GM18858 (cell line): ENCODE measurements at regions not wholly inside any gene's neighbourhood (a gene's known extent, or its start where the extent isn't known, plus 50 kb on each side); places are given as distances from the start of the nearest gene placed in this dataset.

Experiments
- ATAC-seq: cut with Tn5 transposase; IDR thresholded peaks from one replicate; pipeline ENCODE4 v1.9.1; 2021; ENCODE audit not compliant: unreplicated experiment

DNA sequence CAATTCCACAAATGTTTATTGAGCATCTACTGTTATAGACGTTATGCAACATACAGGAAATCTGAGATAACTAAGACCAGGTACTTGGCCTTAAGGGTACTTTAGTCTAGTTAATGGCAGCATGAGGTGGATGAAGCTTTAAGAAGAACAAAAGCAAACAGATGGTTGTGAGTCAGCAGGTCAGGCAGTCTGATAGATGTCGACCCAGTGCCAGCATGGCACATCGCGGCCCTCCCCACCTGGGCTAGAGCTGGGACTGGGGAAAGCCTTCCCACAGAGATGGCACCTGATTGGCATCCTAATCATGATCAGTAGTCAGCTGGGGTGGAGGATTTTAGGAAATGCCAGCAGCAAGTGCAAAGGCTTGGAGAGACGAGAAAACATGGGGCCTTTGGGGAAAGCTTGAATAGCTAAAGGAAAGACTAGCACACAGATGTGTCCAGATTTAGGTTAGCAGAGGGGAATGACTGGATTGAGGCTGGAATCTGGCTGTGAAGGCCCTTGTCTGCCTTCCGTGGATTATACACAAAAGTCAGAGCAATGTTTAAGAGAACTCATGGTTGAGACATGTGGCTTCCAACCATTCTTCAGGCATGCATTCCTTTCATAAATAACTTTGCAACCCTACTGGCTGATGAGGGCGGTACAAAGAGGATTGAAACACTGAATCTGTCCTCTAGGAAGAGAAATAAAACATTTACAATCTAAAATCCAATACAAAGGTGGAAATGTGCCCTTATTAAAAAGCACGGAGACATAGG lies 395.4 kb upstream of the WWC1 start:
- no peak for ATAC-seq

DNA sequence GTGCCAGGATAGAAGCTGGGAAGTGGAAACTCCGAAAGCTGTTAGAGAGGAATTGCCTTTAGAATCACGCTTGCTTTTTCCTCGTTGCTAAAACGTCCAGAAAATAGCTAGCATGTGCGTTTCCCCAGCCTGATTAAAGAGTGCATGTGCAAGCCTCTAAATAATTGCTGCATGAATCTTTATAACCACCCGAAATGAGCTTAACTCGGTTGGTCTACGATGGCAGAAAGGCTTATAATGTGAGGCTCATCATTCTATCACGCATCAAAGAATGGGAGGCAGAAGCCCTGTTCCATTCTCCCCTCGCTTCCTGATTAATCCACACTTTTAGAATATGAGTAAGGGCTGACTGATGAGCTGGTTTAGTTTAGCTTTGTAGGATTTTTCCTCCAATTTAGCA lies 394.6 kb upstream of the WWC1 start:
- ATAC-seq, result no peak

DNA sequence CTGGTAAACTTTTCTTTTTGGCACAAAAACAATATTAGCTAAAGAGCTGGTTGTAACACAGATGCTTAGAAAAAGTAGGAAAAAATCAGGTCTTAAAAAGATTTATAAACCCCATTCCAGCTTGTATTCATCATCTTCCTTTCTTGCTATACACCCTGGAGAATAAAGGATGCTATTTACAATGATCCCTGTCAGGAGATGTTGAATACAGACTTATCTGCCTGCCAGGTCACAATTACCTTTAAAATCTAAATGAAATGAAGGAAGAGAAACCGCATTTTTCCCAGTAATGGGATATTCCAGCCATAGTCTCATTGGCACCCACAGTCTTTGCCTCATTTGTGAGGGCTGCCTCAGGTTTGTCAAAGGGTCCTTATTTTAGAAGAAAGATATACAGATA lies 394.1 kb upstream of the WWC1 start:
- ATAC-seq, result no peak

DNA sequence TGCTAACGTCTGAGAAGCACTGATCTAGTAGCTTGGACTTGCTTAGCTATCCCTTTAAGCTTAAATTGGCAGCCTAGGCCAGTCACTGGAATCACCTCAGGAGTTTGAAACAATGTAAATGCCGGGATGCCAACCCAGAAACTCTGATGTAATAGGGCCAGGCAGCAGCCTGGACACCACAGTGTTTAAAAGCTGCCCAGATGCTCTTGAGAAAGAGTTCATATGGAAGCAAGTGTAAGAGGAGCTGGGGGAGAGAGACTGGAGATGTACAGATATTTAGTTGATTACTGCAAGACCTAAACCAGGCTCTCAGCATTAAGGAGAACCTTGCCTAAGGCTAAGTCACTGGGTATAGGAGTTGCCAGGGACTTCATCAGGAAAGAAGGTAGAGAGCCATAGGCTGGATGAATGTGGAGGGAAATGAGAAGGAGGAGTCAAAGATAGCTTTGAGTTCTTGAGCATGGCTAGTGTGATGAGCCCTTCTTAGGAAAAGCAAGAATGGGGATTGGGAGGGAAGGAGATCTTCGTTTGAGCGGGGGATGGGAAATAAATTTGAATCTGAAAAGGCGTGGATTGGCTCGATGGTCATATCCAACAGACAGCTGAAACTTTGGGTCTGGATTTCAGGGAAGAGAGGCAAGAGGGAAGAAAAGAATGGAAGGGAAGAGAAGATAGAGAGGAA lies 392.9 kb upstream of the WWC1 start:
- ATAC-seq, result no peak

DNA sequence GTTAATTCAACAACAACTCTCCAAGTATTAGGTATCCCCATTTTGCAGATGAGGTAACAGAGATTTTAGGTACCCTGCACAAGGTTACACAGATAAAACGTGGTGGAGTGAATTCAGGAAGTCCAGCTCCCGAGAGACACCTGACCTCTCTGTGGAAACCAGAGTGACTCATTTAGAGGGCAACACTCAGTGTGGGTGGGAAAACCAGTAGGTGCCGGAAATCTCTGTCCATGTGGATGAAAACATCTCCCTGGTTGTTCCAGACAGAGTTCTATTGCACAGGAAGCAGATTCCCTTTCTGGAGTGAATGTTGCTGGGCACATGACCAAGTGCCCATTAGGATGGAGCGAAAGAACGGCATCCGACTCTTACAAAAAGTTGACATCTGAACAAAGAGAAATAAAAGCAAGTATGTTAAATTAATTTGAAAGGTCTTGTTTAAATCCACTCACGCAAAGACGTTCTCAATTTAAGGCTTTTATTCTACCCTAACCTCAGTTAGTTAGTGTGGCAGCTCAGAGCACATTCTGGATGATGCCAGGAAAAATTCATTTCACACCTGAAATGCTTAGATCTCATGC lies 391.9 kb upstream of the WWC1 start:
- no peak for ATAC-seq

DNA sequence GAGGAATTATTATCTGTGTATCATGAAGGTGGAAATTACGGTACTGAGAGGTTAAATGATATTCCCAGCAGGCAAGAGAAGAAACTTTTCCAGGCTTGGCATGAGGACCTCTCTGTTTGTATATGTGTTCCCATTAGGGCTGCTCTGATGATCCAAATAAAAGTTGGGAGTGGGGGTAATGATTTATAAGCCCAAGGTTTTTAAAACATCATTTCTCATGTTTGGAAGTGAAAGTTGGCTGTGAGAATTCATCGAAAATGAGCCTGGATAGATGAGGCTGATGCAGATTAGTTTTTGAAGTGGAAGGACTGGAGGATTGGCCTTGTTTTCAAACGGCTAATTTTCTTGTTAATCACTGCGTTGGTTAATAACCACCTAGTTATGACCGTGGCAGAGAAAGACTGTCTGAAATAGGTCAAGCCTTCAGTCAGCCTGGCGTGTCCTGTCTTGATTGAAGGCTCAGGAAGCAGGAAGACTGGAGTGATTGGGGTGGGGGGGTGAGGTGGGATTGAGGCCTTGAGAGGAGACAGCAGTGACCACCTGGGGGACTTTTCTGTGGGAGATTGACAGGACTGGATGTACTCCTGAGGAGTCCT lies 391.0 kb upstream of the WWC1 start:
- ATAC-seq, result no peak

DNA sequence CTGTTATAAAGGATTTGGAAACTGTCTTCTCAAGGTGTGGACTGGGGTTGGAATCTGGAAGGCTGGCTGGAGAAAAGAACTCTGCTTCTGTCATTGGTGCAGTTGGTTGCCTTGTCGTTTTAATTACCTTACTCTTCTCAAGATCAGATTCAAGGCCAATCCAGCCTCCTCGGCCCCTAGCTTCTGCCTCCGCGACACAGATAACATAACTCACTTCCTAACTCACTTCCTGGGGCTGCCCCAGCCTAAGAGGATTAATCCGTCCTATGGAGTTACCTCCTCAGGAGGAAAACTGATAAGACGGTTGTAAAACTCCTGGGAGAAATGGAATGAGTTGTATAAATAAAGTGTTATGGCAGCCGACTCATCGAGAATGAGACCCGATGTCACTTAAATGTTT lies 389.1 kb upstream of the WWC1 start:
- no peak for ATAC-seq

DNA sequence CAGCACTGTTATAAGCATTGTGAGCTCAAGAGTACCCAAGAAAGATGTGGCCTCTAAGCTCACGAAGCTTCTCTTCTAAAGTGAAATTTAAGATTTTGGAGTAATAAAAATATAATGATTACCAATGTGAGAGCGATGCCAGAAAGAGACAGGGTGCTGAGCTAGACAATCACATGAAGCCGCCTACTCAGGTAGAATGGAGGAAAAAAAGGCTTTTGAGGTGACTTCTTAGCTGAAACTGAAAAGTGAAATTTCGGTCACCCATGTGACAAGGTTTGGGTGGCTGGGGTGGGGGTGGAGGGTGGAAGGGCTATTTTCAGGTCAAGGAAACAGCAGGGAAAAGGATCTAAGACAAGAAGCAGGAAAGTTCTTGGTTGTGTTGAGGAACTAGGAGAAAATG lies 388.2 kb upstream of the WWC1 start:
- ATAC-seq, result no peak

DNA sequence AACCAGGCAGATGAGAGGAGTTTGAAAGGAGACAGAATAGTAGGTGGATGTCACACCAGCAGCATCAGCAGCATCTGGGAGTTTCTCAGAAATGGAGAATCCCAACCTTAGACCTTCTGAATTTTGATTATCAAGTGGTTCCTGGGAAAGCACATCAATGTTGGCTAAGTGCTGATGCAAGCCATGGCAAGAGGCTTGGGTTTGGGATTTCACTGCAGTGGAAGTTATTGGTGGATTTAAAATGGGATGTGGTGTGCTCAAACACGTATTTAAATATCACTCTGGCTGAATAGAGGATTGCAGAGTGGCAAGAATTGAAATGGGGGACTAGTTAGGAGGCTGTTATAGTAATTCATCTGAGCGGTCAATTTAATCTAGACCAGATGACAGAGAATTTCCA lies 387.8 kb upstream of the WWC1 start:
- ATAC-seq, result no peak

DNA sequence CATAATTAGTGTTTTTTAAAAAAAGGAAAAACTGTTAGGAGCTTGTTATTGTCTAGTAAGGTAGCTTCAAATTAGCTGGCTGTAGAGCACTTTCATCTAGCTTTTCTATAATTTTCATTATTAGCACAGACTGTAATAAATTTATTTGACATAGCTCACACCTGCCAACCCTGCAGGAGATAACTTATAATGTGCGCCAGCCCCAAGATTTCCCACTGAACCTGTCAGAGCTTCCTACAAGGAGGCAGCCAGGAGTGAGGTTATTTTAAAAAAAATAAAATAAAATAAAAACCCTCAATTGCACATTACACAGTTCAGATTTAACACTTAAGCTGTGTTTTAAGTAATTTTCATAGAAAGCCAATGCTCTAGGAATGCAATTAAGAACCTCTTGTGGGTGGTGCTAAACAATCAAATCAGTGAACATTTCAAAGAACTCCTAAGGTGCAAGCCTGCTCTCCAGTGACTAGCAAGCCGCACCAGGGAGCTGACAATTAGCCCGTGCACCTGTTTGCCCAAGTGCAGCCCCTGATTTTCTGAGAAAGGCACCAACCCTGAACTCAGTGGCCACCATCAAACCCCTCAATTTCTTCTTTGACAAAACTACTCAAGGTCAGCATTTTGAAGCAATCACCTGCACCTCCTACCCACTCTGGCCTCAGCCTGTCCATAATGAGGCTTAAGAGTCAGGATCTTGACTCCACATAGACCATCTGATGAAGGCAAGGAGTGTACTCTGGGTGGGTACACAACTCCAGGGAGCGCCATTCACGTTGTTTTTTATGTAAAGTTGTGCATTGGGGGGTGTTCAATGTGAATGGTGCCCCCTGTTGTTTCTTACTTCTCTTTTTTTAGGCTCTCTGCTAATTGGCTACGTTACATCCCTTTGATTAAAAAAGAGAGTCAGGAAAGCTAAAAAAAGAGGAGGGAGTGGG lies 385.3 kb upstream of the WWC1 start:
- no peak for ATAC-seq

DNA sequence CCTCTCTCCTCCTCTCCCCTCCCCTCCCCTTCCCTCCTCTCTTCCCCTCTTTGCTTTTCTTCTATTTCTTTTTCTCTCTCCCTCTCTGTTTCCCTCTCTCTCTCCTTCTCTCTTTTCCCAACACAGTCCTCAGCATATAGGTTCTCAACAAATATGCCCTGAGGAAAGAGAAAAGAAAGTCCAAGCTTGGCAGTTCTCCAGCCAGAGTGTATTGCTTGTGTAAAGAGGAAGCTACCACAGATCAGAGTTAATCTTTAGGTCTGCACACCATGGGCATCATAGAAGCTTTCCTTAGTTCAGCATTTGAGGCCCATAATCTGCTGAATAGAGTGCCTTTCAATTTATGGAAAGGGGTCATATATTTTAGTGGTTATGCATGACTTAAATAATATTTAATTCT lies 382.8 kb upstream of the WWC1 start:
- ATAC-seq, result no peak

DNA sequence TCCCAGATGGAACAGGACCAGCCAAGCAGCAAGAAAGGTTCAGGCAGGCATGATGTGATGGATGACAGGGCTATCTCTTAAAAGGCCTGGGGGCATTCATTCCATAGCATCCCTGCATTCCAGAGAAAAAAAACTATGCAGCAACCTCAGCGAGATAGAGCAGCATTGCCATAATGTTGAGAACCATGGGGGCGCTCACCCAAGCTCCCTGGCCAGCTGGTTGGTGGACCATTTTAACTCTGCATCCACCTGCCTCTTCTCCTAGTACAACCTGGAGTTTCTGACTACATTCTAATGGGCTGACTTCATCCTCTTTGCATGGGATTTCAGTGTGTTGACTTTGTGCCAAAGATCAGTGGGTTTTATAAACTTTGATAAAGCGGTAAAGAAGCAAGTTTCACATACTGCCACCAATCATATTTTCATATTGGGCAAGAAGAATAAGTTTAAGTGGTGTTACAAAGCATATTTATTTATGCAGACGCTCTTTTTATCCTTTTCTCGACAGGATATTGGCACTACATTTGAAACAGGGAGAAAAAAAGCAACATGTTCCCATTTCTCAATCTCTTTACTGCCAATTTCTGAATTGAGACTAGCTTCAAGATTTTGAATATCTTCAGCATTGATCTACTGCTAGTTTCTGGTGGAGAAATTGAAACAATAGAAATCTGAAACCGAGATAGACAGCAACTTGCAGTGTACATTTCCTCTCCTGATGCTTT lies 378.3 kb upstream of the WWC1 start:
- no peak for ATAC-seq

DNA sequence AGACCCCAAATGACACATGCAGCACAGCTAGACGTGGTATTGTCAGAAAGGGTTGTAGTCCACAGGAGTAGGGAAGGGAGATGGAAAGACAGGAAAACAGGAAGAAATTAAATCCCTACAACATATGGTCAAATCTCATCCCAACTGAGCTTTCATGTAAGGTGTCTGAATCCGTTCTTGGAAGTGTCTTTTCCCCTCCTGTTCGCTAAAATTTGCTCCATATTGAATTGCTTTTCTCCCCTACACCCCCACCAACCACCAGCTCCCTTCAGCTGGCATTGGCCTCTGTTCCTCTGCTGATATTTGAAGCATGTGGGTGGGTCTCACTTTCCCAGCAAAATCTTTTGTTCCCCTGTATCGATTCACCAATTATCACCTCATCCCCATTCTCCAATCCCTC lies 376.2 kb upstream of the WWC1 start:
- ATAC-seq, result no peak

DNA sequence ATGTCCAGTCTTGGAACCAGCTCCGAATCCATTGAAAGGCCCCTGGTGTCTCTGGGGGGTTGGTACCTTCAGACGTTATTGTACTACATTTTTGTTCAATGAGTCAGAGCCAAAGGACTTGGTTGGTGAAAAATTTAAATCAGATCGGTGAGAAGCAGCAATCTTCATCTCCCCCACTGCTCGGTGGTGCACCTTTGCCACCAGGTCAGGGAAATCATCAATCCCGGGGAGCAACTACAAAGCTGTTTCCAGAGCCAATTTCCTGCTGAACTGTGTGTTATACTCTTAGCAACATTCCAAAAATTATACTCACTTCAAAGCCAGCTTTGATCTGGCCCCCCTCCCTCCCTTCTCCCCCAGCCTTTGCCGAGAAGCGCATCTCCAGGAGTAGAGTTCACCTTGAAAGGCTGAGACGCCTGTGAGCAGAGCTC lies 375.2 kb upstream of the WWC1 start:
- ATAC-seq, result no peak

DNA sequence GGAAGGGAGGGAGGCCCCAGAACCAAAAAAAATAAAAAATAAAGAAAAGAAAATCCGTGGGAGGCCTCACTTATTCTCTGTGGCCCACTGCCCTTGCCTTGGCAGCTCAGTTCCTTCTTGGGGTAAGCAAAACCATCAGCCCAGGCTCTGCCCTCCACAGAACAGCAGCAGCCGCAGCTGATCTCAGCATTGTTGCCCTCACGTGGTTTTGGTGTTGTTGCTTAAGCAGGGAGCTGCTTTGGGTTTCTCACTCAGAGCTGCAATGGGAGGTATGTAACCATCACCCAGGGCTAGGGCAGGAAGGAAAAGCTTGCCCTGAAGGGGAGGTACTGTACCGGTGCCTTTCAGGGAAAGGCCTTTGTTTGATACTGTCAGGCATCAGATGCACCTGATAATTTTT lies 374.7 kb upstream of the WWC1 start:
- ATAC-seq, result no peak

DNA sequence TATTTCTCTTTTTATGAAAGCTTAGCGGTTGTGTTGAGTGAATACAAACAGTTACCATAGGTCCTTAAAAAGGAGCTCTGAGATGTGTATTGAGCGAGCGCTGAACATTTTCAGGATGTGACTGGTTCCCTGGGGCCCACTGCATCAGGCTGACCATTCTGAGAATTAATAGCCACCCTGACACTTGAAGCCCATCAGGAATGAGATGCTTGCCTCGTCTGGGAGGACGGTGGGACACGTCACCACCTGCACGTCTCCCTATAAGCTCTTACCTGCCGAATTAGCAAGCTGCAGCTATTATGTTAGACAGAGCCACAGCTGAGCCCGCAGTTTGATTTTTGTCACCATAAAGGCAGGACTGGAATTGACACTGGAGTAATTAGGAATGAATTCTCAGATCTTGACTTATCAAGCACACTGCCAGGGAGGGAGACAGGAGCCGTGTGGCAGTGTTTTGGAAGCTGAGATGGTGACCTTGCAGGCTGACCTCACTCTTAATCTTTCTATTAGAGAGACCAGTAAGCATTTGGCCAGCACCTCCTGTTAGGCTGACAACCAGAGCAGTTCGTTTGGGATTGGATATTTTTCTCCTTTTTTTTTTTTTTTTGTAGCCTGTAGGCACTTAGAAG lies 373.1 kb upstream of the WWC1 start:
- no peak for ATAC-seq

DNA sequence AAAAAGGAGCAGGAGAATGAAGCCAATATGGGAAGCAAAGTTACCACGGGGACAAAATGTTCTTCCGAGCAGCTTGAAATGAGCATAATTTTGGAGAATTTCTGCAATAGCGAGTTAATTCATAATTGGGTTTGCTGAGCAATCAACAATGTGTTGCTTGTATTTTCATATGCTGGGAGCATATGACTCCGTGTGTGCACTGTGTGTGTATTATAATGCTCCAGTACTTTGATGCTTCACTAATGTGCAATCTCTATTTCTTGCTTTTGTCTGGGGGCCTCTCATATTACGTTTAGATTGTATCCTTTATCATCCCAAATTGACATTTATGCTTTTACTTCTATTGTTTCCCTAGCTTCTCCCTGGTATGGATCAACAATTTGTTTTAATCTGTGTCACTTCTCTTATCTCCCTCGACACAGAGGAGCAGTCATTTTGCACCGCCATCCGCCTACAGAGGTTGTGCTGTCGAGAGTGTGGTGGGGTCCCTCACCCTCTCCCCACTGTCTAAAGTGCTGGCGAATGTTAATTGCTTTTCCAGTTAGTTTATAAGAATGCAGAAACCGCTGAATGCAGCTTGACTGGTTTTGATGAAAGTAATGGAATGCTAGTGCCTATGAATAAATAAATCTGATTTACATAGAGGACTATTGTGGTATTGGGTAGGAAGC lies 372.5 kb upstream of the WWC1 start:
- no peak for ATAC-seq

DNA sequence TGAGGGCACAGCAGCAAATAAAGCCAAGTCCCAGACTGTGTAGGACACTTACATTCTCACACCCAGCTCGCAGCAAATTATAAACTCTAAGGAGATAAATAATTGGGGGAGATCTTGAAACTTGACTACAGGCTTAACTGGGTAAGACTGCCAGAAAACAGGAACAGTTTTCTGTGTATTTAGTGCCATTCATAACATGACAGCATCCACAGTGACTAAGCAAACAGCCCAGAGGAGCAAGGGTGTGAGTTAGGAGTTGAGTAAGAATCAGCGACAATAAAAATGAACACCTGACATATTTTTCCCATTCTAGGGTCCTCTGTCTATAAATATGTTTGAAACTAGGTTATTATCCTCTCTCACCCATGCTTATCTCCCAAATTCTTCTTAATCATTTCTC lies 370.9 kb upstream of the WWC1 start:
- no peak for ATAC-seq

DNA sequence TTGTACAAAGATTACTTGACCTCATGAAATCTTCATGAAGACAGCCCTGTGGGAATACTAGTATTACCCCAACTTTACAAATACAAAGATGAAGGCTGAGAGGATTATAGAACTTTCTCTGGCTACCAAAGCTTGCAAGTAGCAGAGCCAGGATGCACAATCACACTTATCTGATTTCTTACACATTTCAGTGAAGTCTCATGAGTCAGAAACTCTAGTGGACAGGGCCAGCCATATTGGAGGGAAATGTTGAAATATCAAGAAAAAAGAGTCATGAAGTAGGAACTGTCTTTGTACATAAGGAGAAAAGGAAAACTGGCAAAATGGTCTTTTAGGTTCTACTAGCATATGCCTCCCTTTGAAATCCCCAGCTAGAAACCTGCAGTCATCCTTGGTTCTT lies 369.6 kb upstream of the WWC1 start:
- no peak for ATAC-seq
